Globus pallidus (tissue), 1 donor: ENCODE measurements at regions not wholly inside any gene's neighbourhood (a gene's known extent, or its start where the extent isn't known, plus 50 kb on each side); places are given as distances from the start of the nearest gene placed in this dataset.
A peak's percentile ranks its signal among the peaks of the same experiment; 100 is the strongest.
"Not testable (repeated sequence)": the region's sequence is repeated elsewhere in the genome, so short reads cannot be mapped to it uniquely, and the experiment has no call there.

ENCODE experiments used
- DNase-seq: peaks from one replicate; pipeline ENCODE4 v3.0.0-alpha.2; 2015; ENCODE audit warnings: low spot score

- DNase-seq = peak; percentile 59
Observed at GRCh38 chr16:22436823-22437652, 62.6 kb upstream of the CDR2 start.

GRCh38 chr16:22436326-22436822, 62.0 kb upstream of the CDR2 start:
- not testable (repeated sequence) for DNase-seq

- not testable (repeated sequence) for DNase-seq
Observed at GRCh38 chr16:22431314-22431713, 56.9 kb upstream of the CDR2 start.

GRCh38 chr16:22428654-22429053, 54.2 kb upstream of the CDR2 start:
- DNase-seq = no peak

- DNase-seq = no peak
Observed at GRCh38 chr16:22427556-22427955, 53.1 kb upstream of the CDR2 start.

GRCh38 chr16:22425847-22426246, 51.4 kb upstream of the CDR2 start:
- no peak for DNase-seq

- DNase-seq = no peak
Observed at GRCh38 chr16:22425036-22425801, 50.8 kb upstream of the CDR2 start.

GRCh38 chr16:22424161-22424937, 49.9 kb upstream of the CDR2 start:
- peak; percentile 33 for DNase-seq
